ENCODE measurements at regions not wholly inside any gene's neighbourhood (a gene's known extent, or its start where the extent isn't known, plus 50 kb on each side); places are given as distances from the start of the nearest gene placed in this dataset.

DNA sequence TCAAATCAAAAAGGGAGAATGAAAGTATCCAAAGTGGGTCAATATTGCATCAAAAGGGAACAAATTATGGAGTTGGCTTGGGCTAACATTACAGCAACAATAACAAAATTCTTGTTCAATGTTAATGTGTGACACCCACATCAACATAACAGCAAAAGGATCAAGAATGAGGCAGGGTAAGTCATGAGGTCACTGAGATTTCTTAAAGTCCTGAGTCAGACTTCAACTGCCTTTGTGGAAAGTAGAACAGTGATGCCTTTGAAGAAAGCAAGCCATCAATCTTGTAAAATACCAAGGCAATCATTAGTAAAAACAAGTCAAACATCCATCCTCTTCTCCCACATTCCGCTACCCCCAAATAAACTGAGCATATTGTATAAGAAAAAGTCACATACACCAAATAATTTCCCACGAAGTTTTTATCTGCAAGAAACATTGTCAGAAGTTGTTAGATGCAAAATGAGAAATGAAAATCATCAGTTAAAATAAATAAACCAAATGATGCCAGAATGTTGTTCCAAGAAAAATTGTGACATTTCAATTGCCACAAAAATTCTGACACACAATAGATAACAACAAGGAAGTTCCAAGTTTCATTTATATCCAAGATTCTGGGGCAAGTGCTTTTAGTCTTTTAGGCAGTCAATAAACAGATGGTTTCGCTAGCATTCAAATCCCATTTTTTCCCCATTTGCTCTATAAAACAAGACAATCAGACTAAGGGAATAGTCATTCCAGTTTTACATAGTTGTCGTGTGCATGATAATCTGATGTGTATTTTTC, 216.1 kb upstream of the SETBP1 start:
- DNase-seq = no peak

DNA sequence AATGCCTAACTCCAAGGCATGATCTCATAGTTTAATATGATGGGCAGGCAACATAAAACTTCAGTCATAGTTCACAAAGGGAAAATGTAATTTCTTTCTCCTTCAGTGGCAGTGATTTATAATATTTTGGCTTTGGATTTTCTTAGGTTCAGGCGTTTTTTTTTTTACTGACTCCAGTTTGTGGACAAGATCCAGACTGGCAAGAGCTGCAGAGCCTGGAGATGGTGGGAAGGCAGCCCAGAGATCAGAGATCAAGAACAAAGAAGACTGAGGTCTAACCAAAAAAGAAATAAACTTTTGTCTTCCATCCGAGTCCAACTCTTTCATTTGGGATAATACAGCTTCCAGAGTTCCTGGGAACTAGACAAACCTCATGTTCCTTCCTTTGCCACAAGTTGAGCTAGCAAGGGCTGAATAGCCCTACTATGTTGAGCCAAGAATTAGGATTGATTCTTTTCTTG, 215.3 kb upstream of the SETBP1 start:
- DNase-seq = no peak

DNA sequence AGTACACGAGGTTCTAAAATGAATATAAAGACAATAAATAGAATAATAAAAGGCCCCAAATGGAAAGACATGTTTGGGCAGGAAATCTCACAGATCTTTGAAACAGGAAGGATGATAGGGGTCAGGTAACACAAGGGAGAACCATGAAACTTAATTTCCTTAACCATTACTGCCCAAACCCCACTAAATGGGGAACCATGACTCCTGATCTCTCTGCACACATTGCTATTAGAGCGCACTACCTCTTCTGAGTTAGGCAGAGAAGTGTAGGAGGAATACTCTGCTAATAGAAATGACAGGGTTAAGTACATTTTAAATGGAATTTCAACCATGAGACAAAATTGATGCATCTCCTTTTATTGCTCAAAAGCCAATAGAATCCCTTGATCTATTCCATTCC, 213.7 kb upstream of the SETBP1 start:
- DNase-seq = no peak

DNA sequence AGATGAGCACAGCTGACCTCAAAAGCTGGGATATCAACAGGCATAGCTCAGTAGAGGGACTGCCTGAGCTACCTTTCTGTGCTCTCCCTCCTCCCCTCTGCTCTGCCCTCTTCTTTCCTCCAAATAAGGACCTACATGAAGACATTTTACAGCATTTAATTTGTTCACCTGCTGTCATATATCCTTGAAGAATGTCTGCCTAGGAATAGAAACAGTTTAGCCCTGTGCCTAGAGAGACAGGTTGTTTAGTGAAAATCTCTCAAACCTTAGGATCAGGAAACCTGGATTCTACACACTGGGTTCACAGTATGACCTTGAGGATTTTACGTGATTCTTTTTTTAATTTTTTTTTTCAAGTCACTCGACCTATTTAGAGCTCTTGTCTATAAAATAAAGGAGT, 213.0 kb upstream of the SETBP1 start:
- DNase-seq = no peak

DNA sequence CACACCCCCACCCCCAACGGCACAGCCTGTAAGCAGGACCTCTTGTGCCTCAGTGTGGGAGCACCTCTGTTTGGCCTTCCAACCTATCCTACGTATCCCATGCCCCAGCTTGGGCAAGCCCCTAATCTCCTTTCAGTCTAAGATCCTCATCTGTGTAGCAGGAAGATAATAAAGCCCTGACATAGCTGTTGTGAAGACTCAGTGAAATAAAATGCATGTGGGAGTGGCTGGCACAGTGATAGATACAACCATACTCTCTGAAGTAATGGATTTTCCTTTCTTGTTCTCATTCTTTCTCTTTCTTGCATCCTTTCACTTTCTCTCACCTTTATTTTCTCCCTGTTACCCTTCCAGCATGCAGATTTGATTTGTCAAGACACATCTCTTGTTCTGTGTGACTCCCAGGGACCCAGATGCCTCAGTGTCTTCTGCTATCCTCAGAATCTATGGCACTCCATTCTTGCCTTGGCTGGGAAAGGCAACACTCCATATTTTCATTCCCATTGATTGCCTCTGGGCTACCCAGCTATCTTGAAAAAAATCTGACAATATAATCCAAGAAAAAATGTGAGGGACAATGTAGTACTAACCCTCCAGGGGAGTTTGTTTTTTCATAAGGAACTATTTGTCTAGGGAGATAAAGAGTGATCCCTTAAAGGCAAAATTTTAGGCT, 207.2 kb upstream of the SETBP1 start:
- DNase-seq = no peak

- DNase-seq = no peak
Measured at GRCh38 chr18:44474067-44474411, 206.6 kb upstream of the SETBP1 start.

DNA sequence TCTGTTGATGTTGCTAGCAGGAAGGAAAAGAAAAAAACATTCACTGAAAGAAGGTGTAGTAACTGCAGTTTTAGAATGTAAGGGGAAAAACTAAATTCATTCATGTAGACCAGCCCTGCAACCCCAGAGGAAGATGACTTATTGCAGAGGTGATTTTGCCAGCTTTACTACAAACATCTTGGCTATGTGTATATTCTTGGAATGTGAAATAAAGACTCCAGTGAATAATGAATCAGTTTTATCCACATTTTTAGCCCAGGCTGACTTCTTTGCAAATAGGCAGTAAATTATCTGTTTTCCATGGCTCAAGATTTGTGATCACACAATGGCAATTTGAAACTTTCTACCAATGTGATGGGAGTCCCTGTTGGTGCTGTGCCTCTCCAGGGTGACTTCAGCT, 206.1 kb upstream of the SETBP1 start:
- DNase-seq = no peak

DNA sequence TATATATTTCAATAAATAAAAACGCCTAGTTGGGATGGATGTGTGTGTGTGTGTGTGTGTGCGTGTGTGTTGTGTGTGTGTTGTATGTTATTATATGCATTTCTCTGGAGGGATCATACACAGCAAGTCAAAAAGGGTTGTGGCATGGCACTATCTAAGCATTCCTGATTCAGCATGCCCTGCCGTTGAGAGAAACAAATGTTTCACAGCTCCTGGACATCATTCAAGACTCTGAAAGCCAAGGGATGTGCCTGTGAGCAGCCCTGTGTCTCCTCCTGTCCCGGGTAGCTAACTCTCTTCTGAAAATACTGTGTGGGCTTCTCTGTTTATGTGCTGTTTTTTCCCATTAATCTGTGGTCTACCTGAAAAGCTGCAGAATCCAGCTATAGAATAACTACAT, 197.9 kb upstream of the SETBP1 start:
- DNase-seq = no peak

GRCh38 chr18:44495151-44495550, 185.5 kb upstream of the SETBP1 start:
- DNase-seq = no peak

DNA sequence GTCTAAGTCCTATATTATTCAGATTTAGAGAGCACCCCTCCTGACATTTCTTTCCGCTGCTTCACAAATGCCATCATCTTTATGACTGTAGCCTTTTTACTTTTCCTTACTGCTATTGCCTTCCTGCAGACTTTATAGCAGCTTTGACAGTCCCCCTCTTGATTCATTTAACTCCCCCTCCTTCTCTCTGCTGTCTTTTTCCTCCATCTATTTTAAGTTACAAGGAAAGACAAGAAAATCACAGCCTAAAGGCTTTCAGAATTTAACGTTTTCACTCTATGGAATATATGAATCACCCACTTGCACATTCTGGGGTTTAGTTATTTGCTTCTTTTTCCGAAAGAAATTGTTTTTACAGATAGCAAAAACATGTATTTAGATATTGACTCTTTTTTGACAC, 183.4 kb upstream of the SETBP1 start:
- DNase-seq = no peak

- no peak for DNase-seq
Measured at GRCh38 chr18:44497757-44498490, 182.8 kb upstream of the SETBP1 start.

DNA sequence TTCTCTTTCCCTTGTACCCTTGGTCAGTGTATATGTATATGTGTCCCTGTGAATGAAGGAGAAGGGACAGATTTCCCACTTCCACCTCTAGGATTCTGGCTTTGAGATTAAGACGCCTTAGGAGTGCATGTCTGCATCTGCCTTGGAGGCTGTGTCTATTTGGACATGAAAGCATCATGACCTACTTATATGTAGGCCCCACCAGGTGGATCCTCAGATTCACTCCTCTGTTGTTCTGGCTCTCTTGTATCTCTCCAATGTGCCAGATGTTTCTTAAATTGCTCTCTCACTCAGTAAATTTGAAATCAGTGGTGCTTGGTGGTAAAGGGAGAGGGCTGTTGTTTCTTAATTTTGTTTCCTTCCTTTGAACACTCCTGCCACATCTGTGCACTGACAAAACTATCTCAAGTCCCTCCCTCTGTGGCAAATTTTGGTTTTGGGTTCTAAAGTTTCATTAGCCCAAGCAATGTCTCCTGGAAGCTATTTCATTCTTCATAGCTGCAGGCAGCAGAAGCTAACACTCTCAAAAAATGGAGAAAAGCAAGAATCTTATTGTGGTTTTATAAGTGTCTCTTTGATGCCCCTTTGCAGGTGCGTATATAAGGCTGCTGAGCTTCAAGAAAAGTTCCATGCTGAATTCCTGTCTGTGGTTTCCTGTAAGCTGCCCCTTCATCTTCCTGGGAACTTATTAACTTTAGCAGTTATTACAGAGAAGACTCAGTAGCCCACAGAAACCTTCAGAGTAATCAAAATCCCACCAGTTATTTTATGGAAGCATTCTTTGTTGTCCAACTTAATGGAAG, 179.7 kb upstream of the SETBP1 start:
- DNase-seq = no peak

DNA sequence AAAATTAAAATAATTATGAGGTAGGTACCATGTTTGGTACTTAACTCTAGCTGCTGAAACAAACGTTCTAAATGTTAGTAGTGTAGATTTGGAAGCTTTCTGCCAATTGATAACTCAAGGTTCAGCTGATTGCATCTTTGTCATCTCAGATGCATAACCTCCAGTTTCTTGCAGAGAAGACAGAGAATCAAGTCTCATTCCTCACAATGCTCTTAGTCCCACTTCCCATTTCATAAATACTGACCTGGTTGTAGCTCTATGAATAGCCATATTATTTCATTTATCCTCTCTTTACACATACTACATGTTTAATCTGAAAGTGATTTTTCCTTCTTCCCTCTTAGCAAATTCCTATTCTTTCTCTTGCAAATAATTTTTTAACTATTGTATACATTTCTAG, 178.5 kb upstream of the SETBP1 start:
- DNase-seq = no peak

- DNase-seq = no peak
Measured at GRCh38 chr18:44502790-44503189, 177.9 kb upstream of the SETBP1 start.

- DNase-seq = no peak
Measured at GRCh38 chr18:44503854-44504253, 176.8 kb upstream of the SETBP1 start.

- no peak for DNase-seq
Measured at GRCh38 chr18:44507729-44508325, 172.9 kb upstream of the SETBP1 start.

GRCh38 chr18:44508474-44508873, 172.2 kb upstream of the SETBP1 start:
- DNase-seq = no peak

GRCh38 chr18:44509048-44509447, 171.6 kb upstream of the SETBP1 start:
- no peak for DNase-seq

DNA sequence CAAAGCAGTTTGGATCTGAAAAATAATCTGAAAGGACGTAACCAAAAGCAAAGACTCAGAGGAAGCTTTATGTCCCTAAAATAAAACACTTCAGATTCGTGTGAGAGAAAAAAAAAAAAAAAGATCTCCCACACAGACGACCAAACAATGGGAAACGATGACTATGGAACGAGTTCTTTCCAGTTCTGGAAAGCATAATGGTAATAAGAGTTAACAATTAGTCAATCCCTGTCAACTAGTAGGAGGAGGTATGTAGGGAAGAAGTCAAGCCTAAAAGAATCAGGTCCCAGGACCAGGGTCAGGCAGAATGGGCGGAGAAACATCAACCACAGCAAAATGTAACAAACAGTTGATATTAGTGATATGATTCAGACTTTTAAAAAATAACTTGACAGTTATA, 170.3 kb upstream of the SETBP1 start:
- DNase-seq = no peak

GRCh38 chr18:44513233-44513632, 167.5 kb upstream of the SETBP1 start:
- no peak for DNase-seq

GRCh38 chr18:44514106-44514505, 166.6 kb upstream of the SETBP1 start:
- no peak for DNase-seq

DNA sequence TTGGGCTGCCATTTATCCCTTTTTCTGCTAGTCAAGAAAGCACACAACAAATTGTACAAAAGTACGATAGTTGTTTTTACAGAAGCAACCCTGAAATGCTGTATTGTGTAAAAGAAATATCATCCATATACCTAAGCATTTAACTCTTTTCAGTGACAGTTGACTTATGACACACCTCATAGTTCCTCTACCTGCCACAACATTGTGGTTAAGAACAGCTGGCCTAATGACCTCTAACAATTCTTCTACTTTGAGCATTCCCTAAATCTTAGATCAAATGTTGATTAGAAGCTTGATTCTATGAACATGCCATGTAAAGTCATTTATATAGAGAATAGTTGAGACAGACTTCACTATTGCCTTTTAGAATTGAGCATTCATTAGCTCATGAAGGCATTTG, 165.9 kb upstream of the SETBP1 start:
- DNase-seq = no peak

GRCh38 chr18:44516450-44516849, 164.2 kb upstream of the SETBP1 start:
- no peak for DNase-seq
